HG03108 (cell line): ENCODE measurements at regions not wholly inside any gene's neighbourhood (a gene's known extent, or its start where the extent isn't known, plus 50 kb on each side); places are given as distances from the start of the nearest gene placed in this dataset.

Source experiments
- ATAC-seq: cut with Tn5 transposase; IDR thresholded peaks from one replicate; pipeline ENCODE4 v1.9.1; 2021; ENCODE audit warnings: moderate library complexity; ENCODE audit not compliant: unreplicated experiment

GRCh38 chr2:217451666-217452065, 551.1 kb downstream of the TNS1 start:
- ATAC-seq, result no peak

GRCh38 chr2:217449444-217449843, 553.4 kb downstream of the TNS1 start:
- no peak for ATAC-seq

DNA sequence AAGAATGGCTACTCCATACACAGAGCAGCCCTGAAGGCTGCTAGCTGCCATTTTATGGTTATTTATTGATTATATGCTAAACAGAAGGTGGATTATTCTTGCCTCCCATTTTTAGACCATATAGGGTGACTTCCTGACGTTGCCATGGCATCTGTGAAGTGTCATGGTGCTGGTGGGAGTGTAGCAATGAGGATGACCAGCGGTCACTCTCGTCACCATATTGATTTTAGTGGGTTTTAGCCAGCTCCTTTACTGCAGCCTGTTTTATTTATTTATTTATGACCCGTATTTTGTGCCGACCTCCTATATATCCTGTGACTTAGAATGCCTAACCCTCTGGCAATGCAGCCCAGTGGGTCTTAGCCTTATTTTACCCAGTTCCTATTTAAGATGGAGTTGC, 553.9 kb downstream of the TNS1 start:
- no peak for ATAC-seq

DNA sequence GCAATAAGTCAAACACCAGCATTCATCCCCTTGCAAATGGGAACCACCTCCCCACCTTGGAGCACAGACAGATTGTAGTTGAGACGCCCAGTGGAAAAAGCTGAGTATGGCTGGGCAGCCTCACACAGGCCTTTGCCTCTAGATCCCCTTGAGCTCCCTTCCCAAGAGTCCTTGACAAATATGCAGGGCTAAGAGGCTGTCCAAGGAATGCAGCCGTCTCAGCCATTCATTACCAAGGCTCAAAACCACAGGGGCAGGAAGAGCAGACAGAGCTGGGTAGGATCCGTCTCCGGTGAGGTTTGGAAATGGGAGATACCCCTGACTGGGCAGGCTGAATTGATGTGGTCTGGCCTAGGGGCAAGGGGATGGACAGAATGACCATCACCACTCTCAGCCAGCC, 557.1 kb downstream of the TNS1 start:
- no peak for ATAC-seq

DNA sequence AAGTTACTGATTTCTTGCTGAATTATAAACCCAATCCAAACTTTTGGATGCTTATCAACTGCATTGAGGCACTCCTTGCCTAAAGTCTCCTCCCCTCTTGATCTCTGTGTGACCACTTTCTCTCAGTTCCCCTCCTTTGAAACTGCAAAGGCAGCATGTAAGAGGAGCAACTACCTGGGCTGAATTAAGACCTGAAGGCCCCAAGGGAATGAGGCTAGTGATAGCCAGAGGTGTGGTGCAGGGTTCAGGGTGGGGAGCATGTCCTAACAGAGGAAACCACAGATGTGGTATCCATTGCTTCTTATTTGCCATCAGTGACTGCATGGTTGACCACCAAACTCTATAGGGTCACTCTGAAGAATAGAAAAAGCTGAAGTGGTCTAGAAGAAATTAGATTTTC, 557.9 kb downstream of the TNS1 start:
- ATAC-seq, result peak; percentile 47

DNA sequence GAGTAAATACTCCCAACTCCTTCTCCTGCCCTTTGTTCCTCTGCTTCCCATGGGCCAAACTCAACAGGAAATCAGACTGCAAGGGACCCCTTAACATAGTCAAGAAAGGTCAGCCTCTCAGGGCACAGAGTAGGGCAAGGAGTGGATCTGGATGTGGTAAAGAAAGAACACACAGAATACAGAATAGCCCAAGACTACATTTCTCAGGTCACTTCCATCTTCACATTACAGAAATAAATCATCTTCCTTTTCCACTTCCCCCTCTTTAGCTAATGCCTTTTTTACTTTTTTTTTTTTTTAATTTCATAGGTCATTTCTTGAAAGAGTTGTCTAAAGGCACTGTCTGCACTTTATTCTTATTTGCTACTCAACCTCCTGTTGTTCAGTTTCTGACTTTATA, 558.3 kb downstream of the TNS1 start:
- no peak for ATAC-seq

GRCh38 chr2:217443601-217444000, 559.2 kb downstream of the TNS1 start:
- ATAC-seq, result no peak

- peak; percentile 73 for ATAC-seq
These were observed 562.8 kb downstream of the TNS1 start for GRCh38 chr2:217440000-217440399.

GRCh38 chr2:217438821-217439220, 564.0 kb downstream of the TNS1 start:
- no peak for ATAC-seq

DNA sequence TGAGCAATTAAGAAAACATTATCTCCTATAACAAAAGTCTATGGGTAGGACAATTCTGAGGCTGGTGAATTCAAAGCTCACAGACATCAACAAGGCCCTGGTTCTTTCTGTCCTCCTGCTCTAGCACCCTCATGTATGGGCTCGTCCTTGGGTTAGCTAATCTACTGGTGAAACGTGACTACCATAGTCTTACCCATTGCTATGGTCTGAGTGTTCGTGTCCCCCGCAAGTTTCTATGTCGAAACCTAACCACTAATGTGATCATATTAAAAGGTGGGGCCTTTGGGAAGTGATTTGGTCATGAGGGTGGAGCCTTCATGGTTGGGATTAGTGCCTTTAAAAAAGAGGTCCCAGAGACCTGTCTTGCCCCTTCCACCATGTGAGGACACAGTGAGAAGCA, 564.7 kb downstream of the TNS1 start:
- no peak for ATAC-seq

- no peak for ATAC-seq
These were observed 565.4 kb downstream of the TNS1 start for GRCh38 chr2:217437290-217437870.

GRCh38 chr2:217436386-217436785, 566.4 kb downstream of the TNS1 start:
- ATAC-seq, result no peak

DNA sequence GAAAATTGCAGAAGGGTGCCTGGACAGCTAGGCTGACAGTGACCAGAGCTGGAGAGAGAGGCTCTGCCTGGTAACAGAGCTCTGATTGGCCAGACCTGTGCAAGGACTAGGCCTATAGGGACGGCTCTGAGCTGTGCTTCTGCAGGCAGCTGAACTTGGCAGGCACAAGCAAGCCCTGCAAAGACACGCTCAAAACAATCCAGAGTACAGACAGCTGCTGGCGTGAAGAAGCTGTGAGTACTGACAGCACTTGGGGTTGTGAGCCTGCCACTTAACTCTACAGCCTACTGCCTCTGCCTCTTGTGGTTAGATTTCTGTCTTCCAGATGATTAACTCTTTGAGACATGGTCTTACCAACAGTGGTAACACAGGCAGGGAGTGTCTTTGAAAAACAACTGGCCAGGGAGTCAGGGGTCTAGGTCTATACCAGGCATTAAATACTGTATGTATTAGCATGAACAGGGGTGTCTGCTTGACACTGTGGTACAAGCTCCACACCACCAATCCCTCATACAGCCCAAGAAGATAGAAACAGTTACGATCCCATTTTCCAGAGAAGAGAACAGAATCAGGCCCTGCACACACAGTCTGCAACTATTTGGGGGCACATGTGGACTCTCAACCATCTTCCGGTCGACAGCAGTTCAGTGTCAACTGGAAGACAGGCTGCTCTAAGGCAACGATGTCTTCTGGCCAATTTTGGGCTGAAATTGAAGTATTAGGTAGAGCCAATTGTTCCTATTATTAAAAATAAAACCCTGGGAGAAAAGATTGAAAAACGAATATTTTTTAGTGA, 568.4 kb downstream of the TNS1 start:
- ATAC-seq, result peak; percentile 94

DNA sequence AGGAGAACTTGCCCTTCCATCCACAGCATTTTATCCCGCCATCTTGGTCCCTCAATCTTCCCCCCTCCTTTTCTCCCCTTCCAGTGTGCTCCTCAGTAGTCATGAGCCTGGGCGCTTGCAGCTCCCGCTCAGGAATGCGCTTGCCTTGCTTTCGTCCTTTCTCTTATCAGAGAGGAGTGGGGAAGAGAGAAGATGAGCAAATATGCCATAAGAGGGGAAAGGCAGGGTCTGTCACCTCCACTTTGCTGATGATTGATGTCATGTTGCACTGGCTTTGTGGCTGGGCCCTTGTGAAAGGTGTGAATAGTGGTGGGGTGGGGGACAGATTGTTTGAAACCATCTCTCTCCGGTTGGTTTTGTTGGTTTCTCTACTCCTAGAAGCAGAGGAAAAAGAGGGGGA, 569.3 kb downstream of the TNS1 start:
- no peak for ATAC-seq

DNA sequence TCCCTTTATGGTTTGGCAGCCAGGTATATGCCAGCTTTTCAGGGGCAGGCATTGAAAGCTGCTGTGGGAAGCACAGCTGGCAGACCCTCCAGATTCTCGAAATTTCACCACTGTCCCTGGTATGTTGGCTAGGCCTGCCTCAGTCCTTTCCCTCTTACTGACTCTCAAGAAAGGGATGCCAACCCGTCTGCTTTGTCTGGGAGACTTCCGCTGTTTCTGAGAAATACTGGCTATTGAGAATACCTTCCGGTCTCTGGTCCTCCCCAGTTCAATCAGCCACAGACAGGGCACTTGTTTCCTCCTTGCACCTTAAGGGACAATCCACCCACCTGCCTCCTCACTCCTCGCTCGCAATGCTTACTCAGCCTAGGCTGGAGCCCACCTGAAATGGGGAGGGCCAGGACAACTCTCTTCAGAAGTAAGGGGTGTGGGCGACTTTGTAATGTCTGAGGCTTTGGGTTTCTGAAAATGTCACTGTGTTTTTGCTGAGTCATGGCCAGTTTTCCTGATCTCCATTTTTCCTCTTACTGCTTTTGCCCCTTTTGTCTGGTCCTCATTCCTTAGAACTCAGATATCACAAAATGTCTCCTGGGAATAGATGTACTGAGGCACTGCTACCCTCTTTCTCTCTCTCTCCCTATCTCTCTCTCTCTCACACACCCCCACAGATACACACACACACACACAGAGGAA, 571.1 kb downstream of the TNS1 start:
- no peak for ATAC-seq

GRCh38 chr2:217430916-217431576, 571.2 kb upstream of the TNP1 start:
- no peak for ATAC-seq

DNA sequence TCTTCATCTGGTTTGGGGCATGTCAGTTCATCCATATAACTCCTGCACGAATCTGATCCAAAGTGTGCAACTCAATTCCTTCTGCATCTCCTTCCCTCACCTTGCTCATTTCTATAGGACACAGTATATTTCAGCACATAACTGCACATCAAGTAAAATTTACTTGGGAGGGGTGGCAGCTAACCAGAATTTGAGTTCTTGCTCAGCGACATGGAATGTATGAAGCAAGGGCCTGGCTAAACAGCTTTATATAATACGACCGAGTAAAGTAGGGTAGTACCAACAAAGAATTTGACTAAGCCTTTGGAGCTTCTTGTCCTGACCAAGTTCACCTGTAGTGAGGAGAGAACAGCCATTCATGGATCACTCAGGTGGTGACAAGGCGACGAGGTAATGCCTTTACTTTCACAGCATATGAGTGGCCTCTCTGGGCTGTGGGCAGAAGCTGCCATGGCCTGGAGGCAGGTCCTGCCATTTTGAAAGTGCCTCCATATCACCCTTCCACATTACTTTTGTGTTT, 570.2 kb upstream of the TNP1 start:
- ATAC-seq, result no peak

DNA sequence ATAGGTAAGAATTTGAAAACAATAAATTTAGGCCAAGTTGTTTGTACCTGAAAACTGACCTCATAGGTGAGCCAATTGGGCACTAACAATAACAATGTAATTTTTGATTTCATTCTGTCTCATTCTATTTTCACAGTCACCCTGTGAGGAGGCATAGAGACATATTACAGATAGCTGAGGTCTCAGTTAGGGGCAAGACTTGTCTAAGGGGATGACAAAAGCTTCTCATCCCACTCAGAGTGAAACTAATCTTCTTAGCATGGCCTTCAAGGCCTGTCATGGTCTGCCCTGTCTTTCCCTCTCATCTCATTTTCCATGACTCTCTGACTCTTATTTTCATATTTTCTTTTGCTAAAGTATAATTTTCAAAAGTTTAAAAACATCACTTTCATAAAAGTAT, 562.0 kb upstream of the TNP1 start:
- ATAC-seq, result no peak

GRCh38 chr2:217420854-217421253, 561.0 kb upstream of the TNP1 start:
- ATAC-seq, result no peak

GRCh38 chr2:217419055-217419671, 559.3 kb upstream of the TNP1 start:
- no peak for ATAC-seq

- no peak for ATAC-seq
These were observed 558.7 kb upstream of the TNP1 start for GRCh38 chr2:217418544-217418943.
